ENCODE measurements at regions not wholly inside any gene's neighbourhood (a gene's known extent, or its start where the extent isn't known, plus 50 kb on each side); places are given as distances from the start of the nearest gene placed in this dataset.

GRCh38 chr10:4256971-4257370, 472.0 kb upstream of the KLF6 start:
- TF ChIP-seq POLR2A (IDR thresholded peaks at IDR 0.05) (no peak), CTCF (IDR thresholded peaks at IDR 0.05) (no peak)
